ENCODE measurements at regions not wholly inside any gene's neighbourhood (a gene's known extent, or its start where the extent isn't known, plus 50 kb on each side); places are given as distances from the start of the nearest gene placed in this dataset.

DNA sequence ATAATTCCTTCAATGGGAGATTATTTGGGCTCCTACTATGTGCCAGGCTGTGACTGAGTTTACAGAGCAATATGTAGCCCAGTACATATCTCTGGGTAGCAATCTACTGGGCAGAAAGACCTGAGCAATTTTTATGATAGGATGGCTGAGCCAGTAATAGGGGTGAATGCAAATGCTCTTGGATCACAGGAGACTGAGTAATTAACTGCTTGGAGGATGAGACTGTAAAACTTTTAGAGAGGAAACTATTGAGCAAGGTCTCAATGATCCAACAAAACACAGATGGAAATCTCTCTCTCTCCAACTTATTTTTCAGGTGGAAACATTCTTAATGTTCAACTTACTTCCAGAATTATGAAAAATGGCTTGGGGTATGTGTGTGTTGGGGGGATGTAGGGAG lies 402.2 kb downstream of the AEBP2 start:
- TF ChIP-seq, protein P1, sequence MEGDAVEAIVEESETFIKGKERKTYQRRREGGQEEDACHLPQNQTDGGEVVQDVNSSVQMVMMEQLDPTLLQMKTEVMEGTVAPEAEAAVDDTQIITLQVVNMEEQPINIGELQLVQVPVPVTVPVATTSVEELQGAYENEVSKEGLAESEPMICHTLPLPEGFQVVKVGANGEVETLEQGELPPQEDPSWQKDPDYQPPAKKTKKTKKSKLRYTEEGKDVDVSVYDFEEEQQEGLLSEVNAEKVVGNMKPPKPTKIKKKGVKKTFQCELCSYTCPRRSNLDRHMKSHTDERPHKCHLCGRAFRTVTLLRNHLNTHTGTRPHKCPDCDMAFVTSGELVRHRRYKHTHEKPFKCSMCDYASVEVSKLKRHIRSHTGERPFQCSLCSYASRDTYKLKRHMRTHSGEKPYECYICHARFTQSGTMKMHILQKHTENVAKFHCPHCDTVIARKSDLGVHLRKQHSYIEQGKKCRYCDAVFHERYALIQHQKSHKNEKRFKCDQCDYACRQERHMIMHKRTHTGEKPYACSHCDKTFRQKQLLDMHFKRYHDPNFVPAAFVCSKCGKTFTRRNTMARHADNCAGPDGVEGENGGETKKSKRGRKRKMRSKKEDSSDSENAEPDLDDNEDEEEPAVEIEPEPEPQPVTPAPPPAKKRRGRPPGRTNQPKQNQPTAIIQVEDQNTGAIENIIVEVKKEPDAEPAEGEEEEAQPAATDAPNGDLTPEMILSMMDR (IDR thresholded peaks at IDR 0.05; ENCODE audit: extremely low read depth, missing control alignments), result no peak
- no peak for DNase-seq (ENCODE audit: low spot score)

GRCh38 chr12:19842116-19842515 lies 402.8 kb downstream of the AEBP2 start:
- TF ChIP-seq, protein P1 (IDR thresholded peaks at IDR 0.05; ENCODE audit: extremely low read depth, missing control alignments), result no peak
- no peak for DNase-seq (ENCODE audit: low spot score)

- DNase-seq (ENCODE audit: low spot score), result no peak
- TF ChIP-seq, protein P1 (IDR thresholded peaks at IDR 0.05; ENCODE audit: extremely low read depth, missing control alignments), result no peak
Observed at GRCh38 chr12:19844224-19844623, 404.9 kb downstream of the AEBP2 start.

DNA sequence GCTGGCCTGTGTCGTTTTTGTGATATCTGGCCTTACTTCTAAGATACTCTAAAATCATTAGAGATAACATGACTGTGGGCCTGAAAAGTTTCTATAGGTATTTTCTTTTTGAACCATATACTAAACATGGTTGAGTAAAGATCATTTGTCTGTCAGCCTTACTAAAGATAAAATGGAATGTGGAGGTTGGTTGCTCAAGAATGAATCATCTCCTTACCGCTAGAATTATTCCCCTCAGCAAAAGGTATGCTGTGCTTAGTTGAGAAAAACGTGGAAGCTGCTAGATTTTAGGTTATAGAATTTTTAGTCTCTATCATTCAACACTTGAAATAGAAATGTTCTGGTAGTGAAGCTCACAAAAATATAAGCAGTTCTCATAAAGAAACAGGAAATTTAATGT lies 407.3 kb downstream of the AEBP2 start:
- DNase-seq (ENCODE audit: low spot score), result no peak
- TF ChIP-seq, protein P1 (IDR thresholded peaks at IDR 0.05; ENCODE audit: extremely low read depth, missing control alignments), result no peak

DNA sequence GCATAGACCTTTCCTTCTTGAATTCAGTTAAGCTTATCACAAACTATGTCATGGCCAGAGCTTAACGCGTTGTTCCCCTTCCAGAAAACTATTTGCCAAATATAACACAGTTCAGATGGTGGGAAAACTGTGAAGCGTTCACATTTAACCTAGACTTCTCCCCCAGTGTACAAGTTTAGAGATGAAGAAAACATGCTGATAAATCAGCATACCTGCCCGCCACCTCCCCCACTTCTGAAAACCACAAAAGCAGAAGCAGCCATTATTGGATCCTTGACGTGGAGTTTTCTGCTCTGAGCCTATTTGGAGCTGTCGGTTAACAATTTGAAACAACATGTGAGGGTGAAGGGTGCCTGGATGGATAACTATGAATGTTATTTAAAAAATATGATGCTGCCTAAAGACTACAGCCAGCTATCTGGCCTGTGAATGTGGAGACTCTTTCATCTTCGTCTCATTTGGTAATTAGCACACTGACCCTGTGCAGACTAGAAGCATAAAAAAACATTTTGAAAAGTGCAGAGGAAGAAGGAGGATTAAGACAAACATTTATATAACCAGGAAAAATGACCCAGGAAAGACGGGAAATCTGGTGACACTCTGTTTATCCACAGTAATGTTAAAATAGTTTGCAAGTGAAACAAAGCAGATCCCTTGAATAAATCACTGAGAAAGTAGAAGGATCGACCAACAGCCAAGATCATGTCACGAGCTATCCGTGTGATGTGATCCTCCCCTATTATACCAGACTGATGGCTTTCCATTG lies 408.2 kb downstream of the AEBP2 start:
- DNase-seq (ENCODE audit: low spot score), result peak; percentile 20
- TF ChIP-seq, protein P1 (IDR thresholded peaks at IDR 0.05; ENCODE audit: extremely low read depth, missing control alignments), result no peak

DNA sequence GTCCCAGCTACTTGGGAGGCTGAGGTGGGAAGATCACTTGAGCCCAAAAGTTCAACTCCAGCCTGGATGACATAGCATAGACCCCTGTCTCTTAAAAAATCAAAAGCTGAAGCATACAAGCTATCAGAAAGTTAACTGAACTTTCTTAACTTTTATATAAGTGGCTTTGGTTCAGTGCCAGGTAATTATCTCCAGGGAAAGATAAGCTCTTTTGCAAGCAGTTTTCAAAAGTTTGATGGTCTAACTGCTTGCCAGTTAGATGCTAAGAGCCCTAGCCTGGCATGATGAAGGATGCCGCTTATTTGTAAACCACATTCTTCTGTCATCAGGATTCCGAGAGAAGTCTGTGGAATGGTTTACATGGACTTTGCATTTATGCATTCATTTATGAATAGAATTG lies 409.1 kb downstream of the AEBP2 start:
- no peak for DNase-seq (ENCODE audit: low spot score)
- TF ChIP-seq, protein P1 (IDR thresholded peaks at IDR 0.05; ENCODE audit: extremely low read depth, missing control alignments), result no peak

DNA sequence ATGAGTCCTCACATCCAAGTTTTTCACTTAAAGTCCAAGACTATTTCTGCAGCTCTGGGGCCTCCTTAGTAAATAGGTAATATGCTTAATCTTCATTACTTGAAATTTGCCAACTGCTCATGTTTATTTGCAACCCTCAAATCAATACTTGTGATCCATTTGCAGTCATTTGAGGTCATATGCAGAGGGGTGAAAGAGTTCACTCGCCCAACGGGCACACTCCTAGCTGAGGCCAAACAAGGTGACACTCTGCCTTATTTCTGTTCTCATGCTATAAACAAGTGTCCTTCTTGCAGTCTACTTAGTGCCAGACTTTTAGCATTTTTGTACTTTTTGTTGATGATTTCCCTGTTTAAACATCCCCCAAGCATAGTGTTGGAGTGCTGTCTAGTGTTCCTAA lies 409.9 kb downstream of the AEBP2 start:
- TF ChIP-seq, protein P1 (IDR thresholded peaks at IDR 0.05; ENCODE audit: extremely low read depth, missing control alignments), result no peak
- no peak for DNase-seq (ENCODE audit: low spot score)
